Stimulated activated CD4-positive, alpha-beta T cell treated with anti-CD3 and anti-CD28 coated beads, Interleukin-15, amount 100 ng/mL, for 48 hours (primary cell): ENCODE measurements at regions not wholly inside any gene's neighbourhood (a gene's known extent, or its start where the extent isn't known, plus 50 kb on each side); places are given as distances from the start of the nearest gene placed in this dataset.

Experiments
- DNase-seq, 2 donors: peaks; one replicate each; pipeline ENCODE4 v3.0.0-alpha.2; 2020; ENCODE audit warnings: low read depth in 2 of 2

GRCh38 chr15:98196371-98196770, 235.9 kb downstream of the ARRDC4 start:
- DNase-seq: no peak

GRCh38 chr15:98202256-98202655, 241.8 kb downstream of the ARRDC4 start:
- no peak for DNase-seq

GRCh38 chr15:98203872-98204660, 243.6 kb downstream of the ARRDC4 start:
- DNase-seq: no peak

GRCh38 chr15:98207928-98208327, 247.4 kb downstream of the ARRDC4 start:
- DNase-seq: no peak

GRCh38 chr15:98213346-98213979, 253.0 kb downstream of the ARRDC4 start:
- DNase-seq: no peak

GRCh38 chr15:98216166-98216565, 255.7 kb downstream of the ARRDC4 start:
- DNase-seq: no peak

GRCh38 chr15:98217356-98217755, 256.9 kb downstream of the ARRDC4 start:
- no peak for DNase-seq

- DNase-seq: no peak
These were observed 260.6 kb downstream of the ARRDC4 start for GRCh38 chr15:98221144-98221543.

GRCh38 chr15:98221577-98221976, 261.1 kb downstream of the ARRDC4 start:
- DNase-seq: no peak

GRCh38 chr15:98226149-98226548, 265.6 kb downstream of the ARRDC4 start:
- DNase-seq: no peak

- DNase-seq: no peak
These were observed 266.1 kb downstream of the ARRDC4 start for GRCh38 chr15:98226578-98226977.

GRCh38 chr15:98228846-98229245, 268.3 kb downstream of the ARRDC4 start:
- DNase-seq: no peak

- DNase-seq: no peak
These were observed 270.5 kb downstream of the ARRDC4 start for GRCh38 chr15:98230975-98231374.

- no peak for DNase-seq
These were observed 271.4 kb downstream of the ARRDC4 start for GRCh38 chr15:98231696-98232440.

- no peak for DNase-seq
These were observed 272.3 kb downstream of the ARRDC4 start for GRCh38 chr15:98232761-98233160.

GRCh38 chr15:98233873-98234272, 273.4 kb downstream of the ARRDC4 start:
- DNase-seq: no peak

GRCh38 chr15:98240303-98240702, 279.8 kb downstream of the ARRDC4 start:
- DNase-seq: no peak

- DNase-seq: no peak
These were observed 280.6 kb downstream of the ARRDC4 start for GRCh38 chr15:98241032-98241554.

GRCh38 chr15:98257290-98257689, 296.8 kb downstream of the ARRDC4 start:
- no peak for DNase-seq

- no peak for DNase-seq
These were observed 303.3 kb downstream of the ARRDC4 start for GRCh38 chr15:98263787-98264186.

GRCh38 chr15:98266295-98266694, 305.8 kb downstream of the ARRDC4 start:
- DNase-seq: no peak

GRCh38 chr15:98268163-98268562, 307.7 kb downstream of the ARRDC4 start:
- DNase-seq: no peak
